ENCODE measurements at regions not wholly inside any gene's neighbourhood (a gene's known extent, or its start where the extent isn't known, plus 50 kb on each side); places are given as distances from the start of the nearest gene placed in this dataset.
"Not testable (repeated sequence)": the region's sequence is repeated elsewhere in the genome, so short reads cannot be mapped to it uniquely, and the experiment has no call there.

DNA sequence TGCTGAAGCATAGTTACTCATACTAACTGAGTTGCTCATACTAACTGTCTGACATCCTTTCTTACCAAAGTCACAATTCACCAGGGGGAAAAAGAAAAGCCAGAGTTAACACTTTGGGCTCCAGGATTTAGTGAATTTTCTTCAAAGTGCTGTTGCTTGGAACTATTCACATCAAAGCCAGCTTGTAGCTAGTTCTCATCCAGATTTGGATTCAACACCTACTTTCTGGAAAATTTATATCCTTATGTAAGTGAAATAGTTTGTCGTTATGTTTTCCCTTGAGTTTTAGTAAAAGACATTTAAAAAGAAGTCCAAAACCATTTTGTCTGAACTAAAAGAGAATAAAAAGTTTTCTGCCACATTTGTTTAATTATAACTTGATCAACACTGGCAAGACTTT lies 264.6 kb downstream of the BRINP2 start:
- no peak overlapping the region for H3K27ac ChIP-seq (ENCODE audit: low read depth, low read length)
- H3K4me1 ChIP-seq (ENCODE audit: control insufficient read depth, insufficient read depth, low read length): no peaks in the 10 kb centered on the region
- H3K27me3 ChIP-seq (ENCODE audit: control insufficient read depth, insufficient read depth, low read length): no peaks in the 10 kb centered on the region
- no peak overlapping the region for H3K9ac ChIP-seq (ENCODE audit: low read length)
- H3K4me3 ChIP-seq (ENCODE audit: low read length): no peak overlapping the region
- no peaks in the 10 kb centered on the region for H3K36me3 ChIP-seq (ENCODE audit: control insufficient read depth, insufficient read depth, low read length)

DNA sequence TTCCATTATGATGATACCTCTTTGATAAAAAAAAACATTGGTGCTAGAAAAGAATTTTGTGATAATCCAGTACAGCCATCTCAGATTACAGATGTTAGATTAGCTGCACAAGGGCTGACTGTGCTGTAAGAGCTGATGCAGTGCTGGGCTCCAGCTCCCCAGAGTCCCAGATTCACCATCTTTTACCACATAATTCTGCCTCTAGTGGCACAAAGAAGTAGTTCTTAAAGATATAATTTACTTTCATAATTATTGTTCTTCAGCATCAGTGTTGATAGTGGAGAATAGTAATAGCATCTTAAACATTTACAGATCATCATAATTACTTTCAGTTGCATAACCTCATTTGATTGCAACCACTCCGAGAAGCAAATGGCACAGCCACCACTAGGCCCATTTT lies 262.1 kb downstream of the BRINP2 start:
- Histone ChIP-seq H3K27ac (ENCODE audit: low read depth, low read length) (no peak overlapping the region), H3K9ac (ENCODE audit: low read length) (no peak overlapping the region), H3K4me3 (ENCODE audit: low read length) (no peak overlapping the region), H3K36me3 (ENCODE audit: control insufficient read depth, insufficient read depth, low read length) (no peaks in the 10 kb centered on the region), H3K4me1 (ENCODE audit: control insufficient read depth, insufficient read depth, low read length) (no peaks in the 10 kb centered on the region), H3K27me3 (ENCODE audit: control insufficient read depth, insufficient read depth, low read length) (no peaks in the 10 kb centered on the region)

DNA sequence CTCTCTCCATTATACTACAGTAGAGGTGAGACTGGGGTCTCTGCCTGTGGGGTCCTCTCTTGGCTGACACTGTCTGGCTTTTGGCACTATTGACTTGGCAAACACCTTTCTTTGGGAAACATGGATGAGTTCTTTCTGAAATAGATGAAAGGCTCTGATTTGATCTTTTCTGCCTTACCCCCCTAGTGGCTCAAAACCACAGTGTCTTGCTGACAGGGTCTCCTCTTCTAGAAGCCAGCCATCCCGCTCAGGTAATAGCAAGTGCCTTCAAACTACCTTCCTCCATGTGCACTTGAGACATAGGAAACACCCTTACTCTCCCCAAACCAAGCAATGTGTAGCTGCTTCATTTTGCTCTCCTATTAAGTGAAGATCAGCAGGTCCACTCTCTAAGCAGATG lies 260.4 kb downstream of the BRINP2 start:
- Histone ChIP-seq H3K27me3 (ENCODE audit: control insufficient read depth, insufficient read depth, low read length) (no peaks in the 10 kb centered on the region), H3K4me1 (ENCODE audit: control insufficient read depth, insufficient read depth, low read length) (no peaks in the 10 kb centered on the region), H3K36me3 (ENCODE audit: control insufficient read depth, insufficient read depth, low read length) (no peaks in the 10 kb centered on the region), H3K9ac (ENCODE audit: low read length) (no peak overlapping the region), H3K4me3 (ENCODE audit: low read length) (no peak overlapping the region), H3K27ac (ENCODE audit: low read depth, low read length) (no peak overlapping the region)

DNA sequence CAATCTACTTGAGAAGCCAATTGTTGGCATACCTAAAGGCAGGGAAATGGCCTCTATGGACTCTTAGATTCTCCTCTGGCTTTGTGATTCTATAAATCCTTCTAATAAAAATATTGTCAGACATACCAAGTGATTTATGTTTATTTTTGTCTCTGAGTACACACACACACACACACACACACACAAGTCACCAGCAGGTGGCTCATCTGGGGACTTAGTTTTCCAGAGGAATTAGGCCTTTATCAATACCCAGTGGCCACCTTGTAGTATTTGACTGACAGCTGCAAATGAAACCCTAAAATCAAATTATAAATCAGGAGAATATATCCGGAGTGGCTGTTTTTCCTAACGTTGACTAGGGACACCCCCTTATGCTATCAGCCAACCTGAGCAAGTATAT lies 258.5 kb downstream of the BRINP2 start:
- no peak overlapping the region for H3K4me3 ChIP-seq (ENCODE audit: low read length)
- no peaks in the 10 kb centered on the region for H3K36me3 ChIP-seq (ENCODE audit: control insufficient read depth, insufficient read depth, low read length)
- no peak overlapping the region for H3K27ac ChIP-seq (ENCODE audit: low read depth, low read length)
- no peaks in the 10 kb centered on the region for H3K27me3 ChIP-seq (ENCODE audit: control insufficient read depth, insufficient read depth, low read length)
- H3K4me1 ChIP-seq (ENCODE audit: control insufficient read depth, insufficient read depth, low read length): no peaks in the 10 kb centered on the region
- no peak overlapping the region for H3K9ac ChIP-seq (ENCODE audit: low read length)

DNA sequence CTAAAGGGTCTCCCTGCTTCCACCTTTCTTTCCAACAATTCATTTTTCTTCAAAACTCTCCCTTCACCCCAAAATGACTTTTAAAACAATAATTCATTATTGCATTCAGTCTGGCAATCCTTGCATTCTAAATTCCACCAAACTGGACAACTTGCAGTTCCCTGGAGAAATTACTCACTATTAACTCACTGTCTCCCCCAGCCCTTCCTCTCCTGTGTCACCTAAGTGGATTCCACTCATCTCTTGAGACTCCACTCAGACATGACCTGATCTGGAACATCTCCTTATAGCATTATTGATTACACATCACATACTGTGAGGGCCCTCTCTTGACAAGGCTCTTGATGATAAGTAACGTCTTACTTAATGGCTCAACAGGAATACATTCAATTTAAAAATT lies 257.1 kb downstream of the BRINP2 start:
- Histone ChIP-seq H3K36me3 (ENCODE audit: control insufficient read depth, insufficient read depth, low read length) (no peaks in the 10 kb centered on the region), H3K4me1 (ENCODE audit: control insufficient read depth, insufficient read depth, low read length) (no peaks in the 10 kb centered on the region), H3K9ac (ENCODE audit: low read length) (no peak overlapping the region)

DNA sequence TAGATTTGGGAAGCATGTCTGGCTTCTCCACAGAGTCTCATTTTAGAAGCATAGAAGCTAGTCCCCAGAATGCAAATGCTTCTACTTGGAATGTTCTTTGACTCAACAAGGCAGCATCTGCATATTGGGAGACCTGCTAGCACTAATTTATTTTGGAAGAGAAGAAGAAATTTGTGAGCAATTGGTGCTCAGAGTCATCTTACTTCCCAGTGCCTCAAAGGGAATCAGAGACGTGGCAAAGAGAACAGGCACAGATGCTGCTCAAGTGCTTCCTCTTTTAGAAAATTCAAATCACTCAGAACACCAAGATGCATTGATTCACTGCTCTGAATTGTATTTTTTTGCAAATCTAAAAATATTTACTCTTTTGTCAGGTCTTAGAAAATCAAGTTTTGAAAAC lies 255.7 kb downstream of the BRINP2 start:
- Histone ChIP-seq H3K27me3 (ENCODE audit: control insufficient read depth, insufficient read depth, low read length) (no peaks in the 10 kb centered on the region), H3K4me1 (ENCODE audit: control insufficient read depth, insufficient read depth, low read length) (no peaks in the 10 kb centered on the region), H3K4me3 (ENCODE audit: low read length) (no peak overlapping the region), H3K9ac (ENCODE audit: low read length) (no peak overlapping the region), H3K36me3 (ENCODE audit: control insufficient read depth, insufficient read depth, low read length) (no peaks in the 10 kb centered on the region), H3K27ac (ENCODE audit: low read depth, low read length) (no peak overlapping the region)

More for the DNA sequence above, 257.1 kb downstream of the BRINP2 start:
- Histone ChIP-seq H3K27ac (ENCODE audit: low read depth, low read length) (no peak overlapping the region), H3K27me3 (ENCODE audit: control insufficient read depth, insufficient read depth, low read length) (no peaks in the 10 kb centered on the region), H3K4me3 (ENCODE audit: low read length) (no peak overlapping the region)

DNA sequence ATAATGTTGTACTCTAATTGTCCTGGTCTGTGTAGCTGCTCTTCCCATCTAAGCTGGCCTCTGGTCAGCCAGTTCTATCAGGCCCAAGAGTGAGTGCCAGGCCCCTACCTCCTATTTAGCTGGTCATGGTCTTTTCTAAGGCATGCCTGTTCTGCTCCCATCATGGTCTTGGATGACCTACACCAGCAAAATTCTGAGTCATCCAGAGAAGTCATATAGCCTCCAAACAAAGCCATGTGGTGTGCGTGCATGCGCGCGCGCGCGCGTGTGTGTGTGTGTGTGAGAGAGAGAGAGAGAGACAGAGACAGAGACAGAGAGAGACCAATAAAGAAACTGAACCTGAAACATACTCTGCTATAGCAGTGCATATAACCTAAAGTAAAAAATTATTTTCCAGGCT lies 254.4 kb downstream of the BRINP2 start:
- Histone ChIP-seq H3K27me3 (ENCODE audit: control insufficient read depth, insufficient read depth, low read length) (no peaks in the 10 kb centered on the region), H3K27ac (ENCODE audit: low read depth, low read length) (no peak overlapping the region), H3K4me1 (ENCODE audit: control insufficient read depth, insufficient read depth, low read length) (no peaks in the 10 kb centered on the region), H3K4me3 (ENCODE audit: low read length) (no peak overlapping the region), H3K9ac (ENCODE audit: low read length) (no peak overlapping the region), H3K36me3 (ENCODE audit: control insufficient read depth, insufficient read depth, low read length) (no peaks in the 10 kb centered on the region)

DNA sequence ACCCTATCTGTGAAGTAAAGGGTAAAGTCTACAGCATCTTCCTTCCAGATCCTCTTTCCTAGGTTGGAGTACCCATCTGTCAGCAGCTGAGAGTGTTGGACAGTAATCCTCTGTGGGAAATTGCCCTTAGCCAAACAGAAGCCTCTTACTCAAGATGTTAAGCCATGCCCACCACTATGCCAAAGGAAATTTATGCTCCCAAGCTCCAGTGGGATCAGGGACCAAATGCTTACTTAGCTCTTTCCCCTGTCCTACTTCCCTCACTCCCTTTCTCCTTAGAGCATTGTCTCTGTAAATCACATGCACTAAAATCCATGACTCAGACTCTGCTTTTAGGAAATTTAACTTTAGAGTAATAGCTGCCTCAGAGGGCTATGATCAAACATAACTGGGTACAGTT lies 254.0 kb downstream of the BRINP2 start:
- H3K4me1 ChIP-seq (ENCODE audit: control insufficient read depth, insufficient read depth, low read length): no peaks in the 10 kb centered on the region

DNA sequence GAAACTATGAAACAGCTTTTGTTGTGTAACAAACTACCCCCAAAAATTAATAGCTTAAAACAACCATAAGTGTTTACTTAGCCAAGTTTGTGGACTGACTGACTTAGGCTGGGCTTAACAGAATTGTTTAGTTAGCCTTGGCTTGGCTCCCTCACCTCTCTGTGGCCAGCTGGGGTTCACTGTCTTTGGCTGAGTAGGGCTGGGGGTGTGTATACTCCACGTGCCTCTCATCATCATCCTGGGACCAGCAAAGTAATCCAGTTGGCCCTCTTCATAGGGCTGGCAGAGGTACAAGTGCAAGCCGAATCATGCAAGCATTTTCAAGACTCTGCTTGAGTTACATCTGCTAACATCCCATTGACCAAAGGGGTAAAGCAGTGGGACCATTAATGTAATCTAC lies 252.3 kb downstream of the BRINP2 start:
- Histone ChIP-seq H3K4me3 (ENCODE audit: low read length) (no peak overlapping the region), H3K27me3 (ENCODE audit: control insufficient read depth, insufficient read depth, low read length) (no peaks in the 10 kb centered on the region), H3K4me1 (ENCODE audit: control insufficient read depth, insufficient read depth, low read length) (no peaks in the 10 kb centered on the region), H3K9ac (ENCODE audit: low read length) (no peak overlapping the region), H3K27ac (ENCODE audit: low read depth, low read length) (no peak overlapping the region), H3K36me3 (ENCODE audit: control insufficient read depth, insufficient read depth, low read length) (no peaks in the 10 kb centered on the region)

More for the DNA sequence above, 254.0 kb downstream of the BRINP2 start:
- Histone ChIP-seq H3K27ac (ENCODE audit: low read depth, low read length) (no peak overlapping the region), H3K36me3 (ENCODE audit: control insufficient read depth, insufficient read depth, low read length) (no peaks in the 10 kb centered on the region), H3K9ac (ENCODE audit: low read length) (no peak overlapping the region), H3K27me3 (ENCODE audit: control insufficient read depth, insufficient read depth, low read length) (no peaks in the 10 kb centered on the region), H3K4me3 (ENCODE audit: low read length) (no peak overlapping the region)

DNA sequence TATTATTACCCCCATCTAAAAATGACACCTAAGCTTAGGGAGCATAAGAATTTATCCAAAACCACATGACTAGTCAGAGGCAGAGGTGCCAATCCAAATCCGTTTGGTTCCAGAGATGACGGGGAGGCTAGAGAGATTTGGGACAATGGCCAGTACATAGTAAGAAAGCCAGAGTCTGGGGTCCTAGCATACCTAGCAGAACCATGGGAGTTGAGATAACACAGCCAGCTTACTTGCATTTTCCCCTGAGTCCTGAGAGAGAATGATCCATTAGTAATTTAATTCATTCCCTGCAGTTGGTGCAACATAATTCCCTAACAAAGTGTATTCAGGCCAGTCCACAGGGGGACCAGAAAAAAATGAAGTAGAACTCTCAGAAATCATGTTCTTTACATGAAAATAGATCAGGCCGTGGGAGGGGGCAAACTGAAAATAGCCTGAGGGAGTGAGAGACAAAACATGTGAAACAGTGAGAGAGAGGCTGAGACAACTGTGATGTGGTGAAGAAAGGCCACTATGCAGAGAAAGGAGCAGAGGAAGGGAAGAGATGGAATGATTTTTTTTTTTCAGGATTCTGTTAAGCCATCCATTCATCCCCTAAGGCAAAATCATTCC lies 243.3 kb downstream of the BRINP2 start:
- Histone ChIP-seq H3K36me3 (ENCODE audit: control insufficient read depth, insufficient read depth, low read length) (no peaks in the 10 kb centered on the region), H3K4me1 (ENCODE audit: control insufficient read depth, insufficient read depth, low read length) (no peaks in the 10 kb centered on the region), H3K27ac (ENCODE audit: low read depth, low read length) (no peak overlapping the region), H3K4me3 (ENCODE audit: low read length) (no peak overlapping the region), H3K9ac (ENCODE audit: low read length) (no peak overlapping the region), H3K27me3 (ENCODE audit: control insufficient read depth, insufficient read depth, low read length) (no peaks in the 10 kb centered on the region)

DNA sequence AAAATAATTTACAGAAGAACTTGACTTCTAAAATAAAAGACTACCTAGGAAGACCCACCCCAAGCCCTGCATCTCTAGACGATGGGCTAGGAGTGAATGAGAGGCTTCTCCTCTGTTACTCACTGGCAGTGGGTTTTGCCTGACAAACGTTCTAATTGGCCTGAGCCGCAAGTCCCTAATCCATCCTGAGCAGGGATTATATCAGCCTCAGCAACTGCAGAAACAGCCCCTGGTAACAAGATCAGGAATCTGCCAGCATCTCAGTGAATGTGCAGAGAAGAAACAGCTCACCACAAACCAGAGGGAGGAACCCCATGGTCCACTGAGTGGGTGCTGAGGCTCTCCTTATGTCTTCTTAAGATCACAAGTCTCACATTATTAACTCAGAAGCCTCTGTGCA lies 240.6 kb downstream of the BRINP2 start:
- Histone ChIP-seq H3K4me1 (ENCODE audit: control insufficient read depth, insufficient read depth, low read length) (no peaks in the 10 kb centered on the region), H3K27ac (ENCODE audit: low read depth, low read length) (no peak overlapping the region), H3K4me3 (ENCODE audit: low read length) (no peak overlapping the region), H3K36me3 (ENCODE audit: control insufficient read depth, insufficient read depth, low read length) (no peaks in the 10 kb centered on the region), H3K9ac (ENCODE audit: low read length) (no peak overlapping the region), H3K27me3 (ENCODE audit: control insufficient read depth, insufficient read depth, low read length) (no peaks in the 10 kb centered on the region)

DNA sequence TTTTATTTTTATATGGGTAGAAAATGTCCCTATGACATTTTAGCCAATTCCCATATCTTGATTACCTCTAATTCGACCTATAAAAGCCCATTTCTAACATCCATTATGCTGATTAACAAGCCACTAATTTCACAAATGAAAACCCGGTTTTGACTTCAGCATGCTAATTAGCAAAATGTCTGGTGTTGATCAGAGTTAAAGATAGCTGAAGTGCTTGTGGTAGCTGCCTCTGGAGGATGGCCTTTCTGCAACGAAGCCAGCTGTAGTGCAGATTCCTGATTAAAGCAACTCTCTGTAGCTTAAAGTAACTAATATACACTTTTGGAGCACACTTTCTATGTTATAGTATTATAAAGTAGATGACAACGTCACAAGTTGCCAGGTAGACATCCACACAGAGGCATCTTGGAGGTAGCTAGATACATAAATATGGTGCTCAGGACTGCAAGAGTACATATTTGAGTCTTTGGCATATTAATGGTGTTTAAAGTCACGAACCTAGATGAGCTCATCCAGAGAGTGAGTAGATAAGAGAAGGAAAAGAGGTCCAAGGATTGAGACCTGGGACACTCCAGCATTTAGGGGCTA lies 239.5 kb downstream of the BRINP2 start:
- Histone ChIP-seq H3K4me1 (ENCODE audit: control insufficient read depth, insufficient read depth, low read length) (no peaks in the 10 kb centered on the region), H3K36me3 (ENCODE audit: control insufficient read depth, insufficient read depth, low read length) (no peaks in the 10 kb centered on the region), H3K27ac (ENCODE audit: low read depth, low read length) (no peak overlapping the region), H3K27me3 (ENCODE audit: control insufficient read depth, insufficient read depth, low read length) (no peaks in the 10 kb centered on the region), H3K9ac (ENCODE audit: low read length) (no peak overlapping the region), H3K4me3 (ENCODE audit: low read length) (no peak overlapping the region)

DNA sequence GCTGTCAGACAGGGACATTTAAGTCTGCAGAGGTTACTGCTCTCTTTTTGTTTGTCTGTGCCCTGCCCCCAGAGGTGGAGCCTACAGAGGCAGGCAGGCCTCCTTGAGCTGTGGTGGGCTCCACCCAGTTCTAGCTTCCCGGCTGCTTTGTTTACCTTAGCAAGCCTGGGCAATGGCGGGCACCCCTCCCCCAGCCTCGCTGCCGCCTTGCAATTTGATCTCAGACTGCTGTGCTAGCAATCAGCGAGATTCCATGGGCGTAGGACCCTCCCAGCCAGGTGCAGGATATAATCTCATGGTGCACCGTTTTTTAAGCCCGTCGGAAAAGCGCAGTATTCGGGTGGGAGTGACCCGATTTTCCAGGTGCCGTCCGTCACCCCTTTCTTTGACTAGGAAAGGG lies 235.6 kb downstream of the BRINP2 start:
- not testable (repeated sequence) for H3K36me3 ChIP-seq (ENCODE audit: control insufficient read depth, insufficient read depth, low read length); H3K4me3 ChIP-seq (ENCODE audit: low read length)

More for the DNA sequence above, 235.6 kb downstream of the BRINP2 start:
- not testable (repeated sequence) for H3K27me3 ChIP-seq (ENCODE audit: control insufficient read depth, insufficient read depth, low read length); H3K27ac ChIP-seq (ENCODE audit: low read depth, low read length); H3K4me1 ChIP-seq (ENCODE audit: control insufficient read depth, insufficient read depth, low read length); H3K9ac ChIP-seq (ENCODE audit: low read length)

Data from rectal smooth muscle tissue (tissue), 1 donor.